HEK293 (cell line): ENCODE measurements at regions not wholly inside any gene's neighbourhood (a gene's known extent, or its start where the extent isn't known, plus 50 kb on each side); places are given as distances from the start of the nearest gene placed in this dataset.

ENCODE experiments used
- CTCF ChIP-seq: fragments of 450-650 bp; formaldehyde crosslinking; IDR thresholded peaks from 2 replicates; pipeline ENCODE4 v1.5.1; 2016; ENCODE audit warnings: missing biosample characterization, missing genetic modification characterization
- FEZF1 ChIP-seq: fragments of 450-650 bp; formaldehyde crosslinking; IDR thresholded peaks from 2 replicates; pipeline ENCODE4 v1.5.1; 2016; ENCODE audit warnings: missing biosample characterization, missing genetic modification characterization
- SETDB1 ChIP-seq: IDR thresholded peaks from one replicate; pipeline ENCODE4 v1.6.1; 2017; ENCODE audit warnings: mild to moderate bottlenecking, low read length, moderate library complexity, mixed read lengths; ENCODE audit not compliant: insufficient read length
- YY1 ChIP-seq: fragments of 450-650 bp; formaldehyde crosslinking; IDR thresholded peaks from 2 replicates; pipeline ENCODE4 v1.5.1; 2018; ENCODE audit warnings: missing biosample characterization, missing genetic modification characterization
- ZBTB17 ChIP-seq: fragments of 450-650 bp; formaldehyde crosslinking; IDR thresholded peaks from 2 replicates; pipeline ENCODE4 v1.5.1; 2016; ENCODE audit warnings: missing biosample characterization, missing genetic modification characterization
- ZBTB20 ChIP-seq: fragments of 450-650 bp; formaldehyde crosslinking; IDR thresholded peaks from 2 replicates; pipeline ENCODE4 v1.5.1; 2016; ENCODE audit warnings: missing biosample characterization, missing genetic modification characterization
- ZNF280D ChIP-seq: fragments of 450-650 bp; formaldehyde crosslinking; IDR thresholded peaks from 2 replicates; pipeline ENCODE4 v1.5.1; 2016; ENCODE audit warnings: missing biosample characterization, missing genetic modification characterization
- ZNF629 ChIP-seq: fragments of 450-650 bp; formaldehyde crosslinking; IDR thresholded peaks from 2 replicates; pipeline ENCODE4 v1.5.1; 2017; ENCODE audit warnings: missing biosample characterization, missing genetic modification characterization

GRCh38 chr3:118628704-118629341 is 405.8 kb downstream of the IGSF11 start:
- TF ChIP-seq CTCF (tag by site-specific recombination) (peak; percentile 28; the same call in 1 of the 2 replicates), ZNF280D (tag by site-specific recombination) (no peak), ZNF629 (tag by site-specific recombination) (no peak), ZBTB20 (tag by site-specific recombination) (no peak), YY1 (tag by site-specific recombination) (no peak), FEZF1 (tag by site-specific recombination) (no peak), SETDB1 (no peak), ZBTB17 (tag by site-specific recombination) (0 out of 2 replicates have a peak, but pooled peaks have one; percentile 20)
